ENCODE measurements at regions not wholly inside any gene's neighbourhood (a gene's known extent, or its start where the extent isn't known, plus 50 kb on each side); places are given as distances from the start of the nearest gene placed in this dataset.

- DNase-seq = no peak
- Histone ChIP-seq H3K4me3 (no peak overlapping the region), H3K27me3 (no peaks in the 10 kb centered on the region), H3K9me3 (peaks cover 0 to 4% of the 10 kb centered on the region in 2 donors), H3K27ac (no peak overlapping the region), H3K36me3 (no peaks in the 10 kb centered on the region), H3K4me1 (no peaks in the 10 kb centered on the region)
- intact Hi-C loops (cut with DNase I; ENCODE audit: low total_unique reads) = no loop called here
- WGBS, 2 donors (ENCODE audit: low coverage in 1 of 2) = 52 to 78% methylated on average over 2 to 3 of the region's 3 CpGs
- TF ChIP-seq EP300 (IDR thresholded peaks at IDR 0.05; ENCODE audit: low read depth) (no peak), POLR2A (IDR thresholded peaks at IDR 0.05) (no peak), POLR2AphosphoS5 (IDR thresholded peaks at IDR 0.05) (no peak), CTCF (IDR thresholded peaks at IDR 0.05) (no peak)
- in situ Hi-C loops (cut with MboI; ENCODE audit: low pct_ligation_motif_present in 1 of 4, low pct_unique_long_range_greater_than_20kb in 1 of 4, low sequenced_read_pairs in 3 of 4) = no loop called here
Measured at GRCh38 chr10:3710764-3711163, 74.2 kb downstream of the KLF6 start.

GRCh38 chr10:3709456-3710060 is 75.5 kb downstream of the KLF6 start:
- in situ Hi-C loops (cut with MboI; ENCODE audit: low pct_ligation_motif_present in 1 of 4, low pct_unique_long_range_greater_than_20kb in 1 of 4, low sequenced_read_pairs in 3 of 4) (no loop called here), intact Hi-C loops (cut with DNase I; ENCODE audit: low total_unique reads) (no loop called here)
- Histone ChIP-seq H3K4me3 (no peak overlapping the region), H3K9me3 (peaks cover 0 to 4% of the 10 kb centered on the region in 2 donors), H3K27ac (no peak overlapping the region), H3K4me1 (no peaks in the 10 kb centered on the region), H3K27me3 (no peaks in the 10 kb centered on the region), H3K36me3 (no peaks in the 10 kb centered on the region)
- no peak for DNase-seq
- TF ChIP-seq POLR2AphosphoS5 (IDR thresholded peaks at IDR 0.05) (no peak), POLR2A (IDR thresholded peaks at IDR 0.05) (no peak), EP300 (IDR thresholded peaks at IDR 0.05; ENCODE audit: low read depth) (no peak), CTCF (IDR thresholded peaks at IDR 0.05) (no peak)
- WGBS, 2 donors (ENCODE audit: low coverage in 1 of 2) = 92 to 98% methylated on average over 4 of the region's 4 CpGs

GRCh38 chr10:3708852-3709251 is 76.2 kb downstream of the KLF6 start:
- Histone ChIP-seq H3K27ac (no peak overlapping the region), H3K36me3 (no peaks in the 10 kb centered on the region), H3K4me1 (no peaks in the 10 kb centered on the region), H3K27me3 (no peaks in the 10 kb centered on the region), H3K9me3 (peaks cover 0 to 4% of the 10 kb centered on the region in 2 donors), H3K4me3 (no peak overlapping the region)
- DNase-seq = no peak
- intact Hi-C loops (cut with DNase I; ENCODE audit: low total_unique reads) = no loop called here
- WGBS, 2 donors (ENCODE audit: low coverage in 1 of 2) = 72 to 87% methylated on average over 6 of the region's 6 CpGs
- TF ChIP-seq POLR2A (IDR thresholded peaks at IDR 0.05) (no peak), EP300 (IDR thresholded peaks at IDR 0.05; ENCODE audit: low read depth) (no peak), POLR2AphosphoS5 (IDR thresholded peaks at IDR 0.05) (no peak), CTCF (IDR thresholded peaks at IDR 0.05) (no peak)
- in situ Hi-C loops (cut with MboI; ENCODE audit: low pct_ligation_motif_present in 1 of 4, low pct_unique_long_range_greater_than_20kb in 1 of 4, low sequenced_read_pairs in 3 of 4) = no loop called here

- H3K27me3 ChIP-seq = no peaks in the 10 kb centered on the region
- 87 to 90% methylated on average over 8 to 10 of the region's 10 CpGs for WGBS, 2 donors (ENCODE audit: low coverage in 1 of 2)
- no peak overlapping the region for H3K27ac ChIP-seq
- H3K4me1 ChIP-seq = no peaks in the 10 kb centered on the region
- intact Hi-C loops (cut with DNase I; ENCODE audit: low total_unique reads) = no loop called here
- in situ Hi-C loops (cut with MboI; ENCODE audit: low pct_ligation_motif_present in 1 of 4, low pct_unique_long_range_greater_than_20kb in 1 of 4, low sequenced_read_pairs in 3 of 4) = no loop called here
- no peaks in the 10 kb centered on the region for H3K9me3 ChIP-seq
- H3K36me3 ChIP-seq = no peaks in the 10 kb centered on the region
- no peak for DNase-seq
- no peak for TF ChIP-seq CTCF (IDR thresholded peaks at IDR 0.05)
- TF ChIP-seq POLR2AphosphoS5 (IDR thresholded peaks at IDR 0.05) = no peak
- no peak for TF ChIP-seq EP300 (IDR thresholded peaks at IDR 0.05; ENCODE audit: low read depth)
- TF ChIP-seq POLR2A (IDR thresholded peaks at IDR 0.05) = no peak
- no peak overlapping the region for H3K4me3 ChIP-seq
Measured at GRCh38 chr10:3704565-3705325, 80.3 kb downstream of the KLF6 start.

All from transverse colon (tissue), 4 donors.